WTC11 (cell line): ENCODE measurements at regions not wholly inside any gene's neighbourhood (a gene's known extent, or its start where the extent isn't known, plus 50 kb on each side); places are given as distances from the start of the nearest gene placed in this dataset.

Experiments
- ATAC-seq: fragments of 200-7000 bp; cut with Tn5 transposase; 2 replicates; pipeline ENCODE4 v1.10.0; 2021; ENCODE audit warnings: mild to moderate bottlenecking, moderate library complexity
- CTCF ChIA-PET: fragments of 300-600 bp; sonication (Branson Sonifier 250); formaldehyde crosslinking; loops from one replicate; lab custom pipeline; 2021; ENCODE audit warnings: antibody characterized with exemption; lab: Charles Lee
- POLR2A ChIA-PET: fragments of 350-600 bp; sonication (Branson Sonifier 250); formaldehyde crosslinking; loops from one replicate; lab custom pipeline; 2021; ENCODE audit warnings: antibody characterized with exemption; lab: Charles Lee
- DNase-seq: peaks from one replicate; pipeline ENCODE4 v3.0.0; 2021; ENCODE audit warnings: low spot score
- H3K27ac Mint-ChIP-seq: 2 replicates; pipeline ENCODE4 v1.8.0; 2021; ENCODE audit warnings: mixed read lengths
- H3K27me3 Mint-ChIP-seq: 2 replicates; pipeline ENCODE4 v1.8.0; 2021; ENCODE audit warnings: low read depth, mild to moderate bottlenecking, moderate library complexity, mixed read lengths
- H3K36me3 Mint-ChIP-seq: 2 replicates; pipeline ENCODE4 v1.8.0; 2021; ENCODE audit warnings: mixed read lengths
- H3K4me1 Mint-ChIP-seq: 2 replicates; pipeline ENCODE4 v1.8.0; 2022; ENCODE audit warnings: mixed read lengths
- H3K4me3 Mint-ChIP-seq: 2 replicates; pipeline ENCODE4 v1.8.0; 2021; ENCODE audit warnings: mild to moderate bottlenecking, moderate library complexity, mixed read lengths
- H3K9me3 Mint-ChIP-seq: 2 replicates; pipeline ENCODE4 v1.8.0; 2021; ENCODE audit warnings: mixed read lengths
- CBFB ChIP-seq: sonication (generic); formaldehyde crosslinking; IDR thresholded peaks from 2 replicates; pipeline ENCODE4 v1.8.1; 2022; ENCODE audit warnings: mild to moderate bottlenecking, low read depth, missing genetic modification reagents
- CTCF ChIP-seq: fragments of 200-600 bp; IDR thresholded peaks from 2 replicates; pipeline ENCODE4 v1.8.0; 2022; ENCODE audit warnings: antibody characterized with exemption
- E2F1 ChIP-seq: sonication (generic); formaldehyde crosslinking; IDR thresholded peaks from 2 replicates; pipeline ENCODE4 v1.8.0; 2022; ENCODE audit warnings: mild to moderate bottlenecking, missing genetic modification reagents
- FOXP1 ChIP-seq: sonication (generic); formaldehyde crosslinking; IDR thresholded peaks from 2 replicates; pipeline ENCODE4 v1.8.0; 2022; ENCODE audit warnings: missing genetic modification reagents, mild to moderate bottlenecking, moderate library complexity, borderline replicate concordance
- HMGXB4 ChIP-seq: sonication (generic); formaldehyde crosslinking; IDR thresholded peaks from 2 replicates; pipeline ENCODE4 v1.8.1; 2023; ENCODE audit warnings: mild to moderate bottlenecking, moderate library complexity, missing genetic modification reagents
- IRF1 ChIP-seq: sonication (generic); formaldehyde crosslinking; IDR thresholded peaks from 2 replicates; pipeline ENCODE4 v1.8.0; 2023; ENCODE audit warnings: missing genetic modification reagents
- JAZF1 ChIP-seq: fragments of 250-450 bp; sonication (Bioruptor Pico); IDR thresholded peaks from 2 replicates; pipeline ENCODE4 v1.9.0; 2021; ENCODE audit warnings: moderate library complexity, mild to moderate bottlenecking, inconsistent platforms
- MYBL2 ChIP-seq: sonication (generic); formaldehyde crosslinking; IDR thresholded peaks from 2 replicates; pipeline ENCODE4 v1.8.1; 2023; ENCODE audit warnings: mild to moderate bottlenecking, moderate library complexity, missing genetic modification reagents
- NR3C1 ChIP-seq: sonication (generic); formaldehyde crosslinking; conservative IDR thresholded peaks from 2 replicates; pipeline ENCODE4 v1.8.1; 2023; ENCODE audit warnings: low read depth, mild to moderate bottlenecking, missing genetic modification reagents
- OVOL2 ChIP-seq: fragments of 250-450 bp; sonication (Bioruptor Pico); IDR thresholded peaks from 2 replicates; pipeline ENCODE4 v1.9.0; 2021; ENCODE audit warnings: mild to moderate bottlenecking, borderline replicate concordance
- SOX15 ChIP-seq: fragments of 250-450 bp; sonication (Bioruptor Pico); IDR thresholded peaks from 2 replicates; pipeline ENCODE4 v1.9.0; 2021; ENCODE audit warnings: mild to moderate bottlenecking
- TEAD4 ChIP-seq: sonication (generic); formaldehyde crosslinking; IDR thresholded peaks from 2 replicates; pipeline ENCODE4 v1.8.0; 2022; ENCODE audit warnings: mild to moderate bottlenecking, missing genetic modification reagents
- ZBTB21 ChIP-seq: sonication (generic); formaldehyde crosslinking; IDR thresholded peaks from 2 replicates; pipeline ENCODE4 v1.8.1; 2023; ENCODE audit warnings: mild to moderate bottlenecking, missing genetic modification reagents, borderline replicate concordance
- ZMAT4 ChIP-seq: fragments of 250-450 bp; sonication (Bioruptor Pico); IDR thresholded peaks from 2 replicates; pipeline ENCODE4 v1.9.0; 2021; ENCODE audit warnings: mild to moderate bottlenecking
- TF ChIP-seq, protein P1 (sequence below): fragments of 250-450 bp; sonication (Bioruptor Pico); IDR thresholded peaks from 2 replicates; pipeline ENCODE4 v1.8.0; 2021; ENCODE audit warnings: mild to moderate bottlenecking
- TF ChIP-seq, protein P2 (sequence below): fragments of 250-450 bp; sonication (Bioruptor Pico); IDR thresholded peaks from 2 replicates; pipeline ENCODE4 v1.9.0; 2021; ENCODE audit warnings: moderate library complexity, mild to moderate bottlenecking, inconsistent platforms, borderline replicate concordance
- TF ChIP-seq, protein P3 (sequence below): sonication (generic); formaldehyde crosslinking; IDR thresholded peaks from 2 replicates; pipeline ENCODE4 v1.8.0; 2022; ENCODE audit warnings: missing genetic modification reagents
- TF ChIP-seq, protein P4 (sequence below): sonication (generic); formaldehyde crosslinking; IDR thresholded peaks from 2 replicates; pipeline ENCODE4 v1.8.1; 2022; ENCODE audit warnings: mild to moderate bottlenecking, missing genetic modification reagents, moderate library complexity, borderline replicate concordance
- TF ChIP-seq, protein P5 (sequence below): sonication (generic); formaldehyde crosslinking; IDR thresholded peaks from 2 replicates; pipeline ENCODE4 v1.8.1; 2022; ENCODE audit warnings: missing genetic modification reagents, borderline replicate concordance
- TF ChIP-seq, protein P6 (sequence below): sonication (generic); formaldehyde crosslinking; IDR thresholded peaks from 2 replicates; pipeline ENCODE4 v1.8.1; 2023; ENCODE audit warnings: mild to moderate bottlenecking, missing genetic modification reagents, moderate library complexity

- CTCF ChIA-PET = no interaction called here
- peaks cover 8% of the 10 kb centered on the region for H3K4me1 Mint-ChIP-seq
- TF ChIP-seq JAZF1 = no peak
- TF ChIP-seq, protein P1, sequence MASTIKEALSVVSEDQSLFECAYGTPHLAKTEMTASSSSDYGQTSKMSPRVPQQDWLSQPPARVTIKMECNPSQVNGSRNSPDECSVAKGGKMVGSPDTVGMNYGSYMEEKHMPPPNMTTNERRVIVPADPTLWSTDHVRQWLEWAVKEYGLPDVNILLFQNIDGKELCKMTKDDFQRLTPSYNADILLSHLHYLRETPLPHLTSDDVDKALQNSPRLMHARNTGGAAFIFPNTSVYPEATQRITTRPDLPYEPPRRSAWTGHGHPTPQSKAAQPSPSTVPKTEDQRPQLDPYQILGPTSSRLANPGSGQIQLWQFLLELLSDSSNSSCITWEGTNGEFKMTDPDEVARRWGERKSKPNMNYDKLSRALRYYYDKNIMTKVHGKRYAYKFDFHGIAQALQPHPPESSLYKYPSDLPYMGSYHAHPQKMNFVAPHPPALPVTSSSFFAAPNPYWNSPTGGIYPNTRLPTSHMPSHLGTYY (CRISPR knock-in tag) = no peak
- TF ChIP-seq IRF1 (CRISPR knock-in tag) = no peak
- TF ChIP-seq, protein P2, sequence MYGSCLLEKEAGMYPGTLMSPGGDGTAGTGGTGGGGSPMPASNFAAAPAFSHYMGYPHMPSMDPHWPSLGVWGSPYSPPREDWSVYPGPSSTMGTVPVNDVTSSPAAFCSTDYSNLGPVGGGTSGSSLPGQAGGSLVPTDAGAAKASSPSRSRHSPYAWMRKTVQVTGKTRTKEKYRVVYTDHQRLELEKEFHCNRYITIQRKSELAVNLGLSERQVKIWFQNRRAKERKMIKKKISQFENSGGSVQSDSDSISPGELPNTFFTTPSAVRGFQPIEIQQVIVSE (CRISPR knock-in tag) = no peak
- no peak for TF ChIP-seq HMGXB4
- TF ChIP-seq, protein P3, sequence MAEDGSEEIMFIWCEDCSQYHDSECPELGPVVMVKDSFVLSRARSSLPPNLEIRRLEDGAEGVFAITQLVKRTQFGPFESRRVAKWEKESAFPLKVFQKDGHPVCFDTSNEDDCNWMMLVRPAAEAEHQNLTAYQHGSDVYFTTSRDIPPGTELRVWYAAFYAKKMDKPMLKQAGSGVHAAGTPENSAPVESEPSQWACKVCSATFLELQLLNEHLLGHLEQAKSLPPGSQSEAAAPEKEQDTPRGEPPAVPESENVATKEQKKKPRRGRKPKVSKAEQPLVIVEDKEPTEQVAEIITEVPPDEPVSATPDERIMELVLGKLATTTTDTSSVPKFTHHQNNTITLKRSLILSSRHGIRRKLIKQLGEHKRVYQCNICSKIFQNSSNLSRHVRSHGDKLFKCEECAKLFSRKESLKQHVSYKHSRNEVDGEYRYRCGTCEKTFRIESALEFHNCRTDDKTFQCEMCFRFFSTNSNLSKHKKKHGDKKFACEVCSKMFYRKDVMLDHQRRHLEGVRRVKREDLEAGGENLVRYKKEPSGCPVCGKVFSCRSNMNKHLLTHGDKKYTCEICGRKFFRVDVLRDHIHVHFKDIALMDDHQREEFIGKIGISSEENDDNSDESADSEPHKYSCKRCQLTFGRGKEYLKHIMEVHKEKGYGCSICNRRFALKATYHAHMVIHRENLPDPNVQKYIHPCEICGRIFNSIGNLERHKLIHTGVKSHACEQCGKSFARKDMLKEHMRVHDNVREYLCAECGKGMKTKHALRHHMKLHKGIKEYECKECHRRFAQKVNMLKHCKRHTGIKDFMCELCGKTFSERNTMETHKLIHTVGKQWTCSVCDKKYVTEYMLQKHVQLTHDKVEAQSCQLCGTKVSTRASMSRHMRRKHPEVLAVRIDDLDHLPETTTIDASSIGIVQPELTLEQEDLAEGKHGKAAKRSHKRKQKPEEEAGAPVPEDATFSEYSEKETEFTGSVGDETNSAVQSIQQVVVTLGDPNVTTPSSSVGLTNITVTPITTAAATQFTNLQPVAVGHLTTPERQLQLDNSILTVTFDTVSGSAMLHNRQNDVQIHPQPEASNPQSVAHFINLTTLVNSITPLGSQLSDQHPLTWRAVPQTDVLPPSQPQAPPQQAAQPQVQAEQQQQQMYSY (CRISPR knock-in tag) = no peak
- no peak for TF ChIP-seq MYBL2
- TF ChIP-seq, protein P4, sequence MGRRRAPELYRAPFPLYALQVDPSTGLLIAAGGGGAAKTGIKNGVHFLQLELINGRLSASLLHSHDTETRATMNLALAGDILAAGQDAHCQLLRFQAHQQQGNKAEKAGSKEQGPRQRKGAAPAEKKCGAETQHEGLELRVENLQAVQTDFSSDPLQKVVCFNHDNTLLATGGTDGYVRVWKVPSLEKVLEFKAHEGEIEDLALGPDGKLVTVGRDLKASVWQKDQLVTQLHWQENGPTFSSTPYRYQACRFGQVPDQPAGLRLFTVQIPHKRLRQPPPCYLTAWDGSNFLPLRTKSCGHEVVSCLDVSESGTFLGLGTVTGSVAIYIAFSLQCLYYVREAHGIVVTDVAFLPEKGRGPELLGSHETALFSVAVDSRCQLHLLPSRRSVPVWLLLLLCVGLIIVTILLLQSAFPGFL (CRISPR knock-in tag) = no peak
- no peak for TF ChIP-seq FOXP1 (CRISPR knock-in tag)
- TF ChIP-seq CTCF = no peak
- TF ChIP-seq TEAD4 (CRISPR knock-in tag) = no peak
- TF ChIP-seq OVOL2 (CRISPR knock-in tag) = no peak
- TF ChIP-seq CBFB (CRISPR knock-in tag) = no peak
- no peak for TF ChIP-seq ZMAT4 (CRISPR knock-in tag)
- TF ChIP-seq, protein P5, sequence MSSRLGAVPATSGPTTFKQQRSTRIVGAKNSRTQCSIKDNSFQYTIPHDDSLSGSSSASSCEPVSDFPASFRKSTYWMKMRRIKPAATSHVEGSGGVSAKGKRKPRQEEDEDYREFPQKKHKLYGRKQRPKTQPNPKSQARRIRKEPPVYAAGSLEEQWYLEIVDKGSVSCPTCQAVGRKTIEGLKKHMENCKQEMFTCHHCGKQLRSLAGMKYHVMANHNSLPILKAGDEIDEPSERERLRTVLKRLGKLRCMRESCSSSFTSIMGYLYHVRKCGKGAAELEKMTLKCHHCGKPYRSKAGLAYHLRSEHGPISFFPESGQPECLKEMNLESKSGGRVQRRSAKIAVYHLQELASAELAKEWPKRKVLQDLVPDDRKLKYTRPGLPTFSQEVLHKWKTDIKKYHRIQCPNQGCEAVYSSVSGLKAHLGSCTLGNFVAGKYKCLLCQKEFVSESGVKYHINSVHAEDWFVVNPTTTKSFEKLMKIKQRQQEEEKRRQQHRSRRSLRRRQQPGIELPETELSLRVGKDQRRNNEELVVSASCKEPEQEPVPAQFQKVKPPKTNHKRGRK (CRISPR knock-in tag) = no peak
- TF ChIP-seq SOX15 = no peak
- TF ChIP-seq, protein P6, sequence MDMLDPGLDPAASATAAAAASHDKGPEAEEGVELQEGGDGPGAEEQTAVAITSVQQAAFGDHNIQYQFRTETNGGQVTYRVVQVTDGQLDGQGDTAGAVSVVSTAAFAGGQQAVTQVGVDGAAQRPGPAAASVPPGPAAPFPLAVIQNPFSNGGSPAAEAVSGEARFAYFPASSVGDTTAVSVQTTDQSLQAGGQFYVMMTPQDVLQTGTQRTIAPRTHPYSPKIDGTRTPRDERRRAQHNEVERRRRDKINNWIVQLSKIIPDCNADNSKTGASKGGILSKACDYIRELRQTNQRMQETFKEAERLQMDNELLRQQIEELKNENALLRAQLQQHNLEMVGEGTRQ (CRISPR knock-in tag) = no peak
- TF ChIP-seq NR3C1 (CRISPR knock-in tag) = no peak
- no peak for TF ChIP-seq ZBTB21 (CRISPR knock-in tag)
- no peak for TF ChIP-seq E2F1 (CRISPR knock-in tag)
- TF ChIP-seq, all 79 proteins: peak for 0
- Mint-ChIP-seq H3K9me3 (no peaks in the 10 kb centered on the region), H3K36me3 (no peaks in the 10 kb centered on the region), H3K27me3 (no peaks in the 10 kb centered on the region), H3K27ac (no peak overlapping the region), H3K4me3 (no peak overlapping the region)
- POLR2A ChIA-PET = no interaction called here
- DNase-seq (no peak), ATAC-seq (no peak)
Measured at GRCh38 chr1:106502659-106503058, 553.8 kb upstream of the PRMT6 start.
